Gastrocnemius medialis (tissue), 4 donors: ENCODE measurements at regions not wholly inside any gene's neighbourhood (a gene's known extent, or its start where the extent isn't known, plus 50 kb on each side); places are given as distances from the start of the nearest gene placed in this dataset.

Experiments used
- POLR2A ChIP-seq, 2 donors: fragments of 450-650 bp; IDR thresholded peaks; one replicate each; pipeline ENCODE4 v1.6.1; 2017; ENCODE audit warnings: antibody characterized with exemption in 2 of 2, mild to moderate bottlenecking in 2 of 2, moderate library complexity in 2 of 2
- TF ChIP-seq, protein P1 (sequence below), 5 experiments: fragments of 450-650 bp in 3 of 5; fragments of 200-600 bp in 2 of 5; sonication (generic) in 2 of 5; IDR thresholded peaks in 4 of 5; conservative IDR thresholded peaks in 1 of 5; 1 replicate in 4 of 5; 2 replicates in 1 of 5; pipeline ENCODE4 v1.5.1; 2016 to 2019; ENCODE audit warnings: antibody characterized with exemption in 5 of 5, mild to moderate bottlenecking in 3 of 5, moderate library complexity in 3 of 5

DNA sequence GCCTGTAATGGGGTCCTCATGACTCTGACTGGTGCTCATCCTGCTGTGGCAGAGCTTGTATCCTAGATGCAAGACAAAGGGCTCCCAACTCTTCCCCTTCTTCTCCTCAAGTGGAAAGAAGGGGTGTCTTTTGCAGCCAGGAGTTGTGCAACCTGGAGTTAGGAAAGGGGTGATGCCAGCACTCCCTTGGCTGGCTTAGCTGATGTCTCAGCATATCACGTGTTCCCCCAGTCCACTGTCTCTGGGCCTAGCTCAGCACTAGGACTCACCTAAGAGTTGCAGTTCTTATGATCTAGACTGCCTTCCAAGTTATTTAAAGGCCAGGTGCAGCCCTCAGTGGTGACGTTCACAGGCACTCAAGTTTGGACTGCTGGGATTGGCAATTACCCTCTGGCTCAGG is 146.2 kb upstream of the GORAB start:
- TF ChIP-seq, protein P1, sequence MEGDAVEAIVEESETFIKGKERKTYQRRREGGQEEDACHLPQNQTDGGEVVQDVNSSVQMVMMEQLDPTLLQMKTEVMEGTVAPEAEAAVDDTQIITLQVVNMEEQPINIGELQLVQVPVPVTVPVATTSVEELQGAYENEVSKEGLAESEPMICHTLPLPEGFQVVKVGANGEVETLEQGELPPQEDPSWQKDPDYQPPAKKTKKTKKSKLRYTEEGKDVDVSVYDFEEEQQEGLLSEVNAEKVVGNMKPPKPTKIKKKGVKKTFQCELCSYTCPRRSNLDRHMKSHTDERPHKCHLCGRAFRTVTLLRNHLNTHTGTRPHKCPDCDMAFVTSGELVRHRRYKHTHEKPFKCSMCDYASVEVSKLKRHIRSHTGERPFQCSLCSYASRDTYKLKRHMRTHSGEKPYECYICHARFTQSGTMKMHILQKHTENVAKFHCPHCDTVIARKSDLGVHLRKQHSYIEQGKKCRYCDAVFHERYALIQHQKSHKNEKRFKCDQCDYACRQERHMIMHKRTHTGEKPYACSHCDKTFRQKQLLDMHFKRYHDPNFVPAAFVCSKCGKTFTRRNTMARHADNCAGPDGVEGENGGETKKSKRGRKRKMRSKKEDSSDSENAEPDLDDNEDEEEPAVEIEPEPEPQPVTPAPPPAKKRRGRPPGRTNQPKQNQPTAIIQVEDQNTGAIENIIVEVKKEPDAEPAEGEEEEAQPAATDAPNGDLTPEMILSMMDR (IDR thresholded peaks at IDR 0.05 in 4 of 5, conservative IDR thresholded peaks at IDR 0.05 in 1 of 5), result no peak
- no peak for TF ChIP-seq POLR2A (IDR thresholded peaks at IDR 0.05)
